ENCODE measurements at regions not wholly inside any gene's neighbourhood (a gene's known extent, or its start where the extent isn't known, plus 50 kb on each side); places are given as distances from the start of the nearest gene placed in this dataset.

GRCh38 chr6:98548301-98548700 is 286.1 kb upstream of the POU3F2 start:
- FAIRE-seq (no peak), DNase-seq (ENCODE audit: insufficient read length, low spot score) (no peak)
- no peak for TF ChIP-seq CTCF (IDR thresholded peaks at IDR 0.05; ENCODE audit: insufficient read depth, missing control alignments)

DNA sequence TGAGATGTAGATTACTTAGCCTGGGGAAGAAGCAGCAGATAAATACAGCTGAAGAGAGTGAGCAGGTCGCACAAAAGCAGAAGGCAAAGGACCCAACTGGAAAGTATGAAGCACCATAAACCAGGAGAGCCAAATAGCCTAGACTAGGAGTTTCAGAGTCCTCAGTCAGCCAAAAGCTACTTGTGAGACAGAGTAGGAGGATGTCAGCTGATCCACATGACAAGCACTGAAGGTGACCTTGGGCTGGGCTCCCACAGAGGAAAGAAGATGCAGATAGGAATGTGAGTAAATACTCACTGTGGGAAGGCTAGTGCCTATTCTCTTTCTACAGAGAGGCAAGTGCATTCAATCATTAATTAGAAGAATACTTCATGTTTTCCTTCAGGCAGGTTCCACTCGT is 274.0 kb upstream of the POU3F2 start:
- TF ChIP-seq CTCF (IDR thresholded peaks at IDR 0.05; ENCODE audit: insufficient read depth, missing control alignments) = no peak
- FAIRE-seq (no peak), DNase-seq (ENCODE audit: insufficient read length, low spot score) (no peak)

DNA sequence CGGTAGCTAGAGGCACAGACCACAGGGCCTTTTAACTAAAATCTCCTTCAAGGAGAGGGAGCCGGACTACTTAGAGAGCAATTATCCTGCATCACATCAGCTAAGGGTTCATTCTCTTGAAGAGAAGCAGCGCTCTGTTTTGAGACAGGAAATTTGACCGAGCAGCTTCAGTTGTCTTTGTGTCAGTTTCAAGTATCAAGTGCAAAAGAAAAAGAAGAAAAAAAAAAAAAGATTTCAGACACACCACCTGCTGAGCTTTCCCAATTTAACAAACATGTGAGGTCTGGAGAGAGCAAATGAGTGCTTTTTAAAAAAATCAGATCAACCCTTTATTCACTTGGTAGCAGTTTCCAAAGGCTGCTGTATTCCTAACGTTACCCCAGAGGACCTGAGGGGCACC is 273.5 kb upstream of the POU3F2 start:
- DNase-seq (ENCODE audit: insufficient read length, low spot score) (no peak), FAIRE-seq (no peak)
- no peak for TF ChIP-seq CTCF (IDR thresholded peaks at IDR 0.05; ENCODE audit: insufficient read depth, missing control alignments)

DNA sequence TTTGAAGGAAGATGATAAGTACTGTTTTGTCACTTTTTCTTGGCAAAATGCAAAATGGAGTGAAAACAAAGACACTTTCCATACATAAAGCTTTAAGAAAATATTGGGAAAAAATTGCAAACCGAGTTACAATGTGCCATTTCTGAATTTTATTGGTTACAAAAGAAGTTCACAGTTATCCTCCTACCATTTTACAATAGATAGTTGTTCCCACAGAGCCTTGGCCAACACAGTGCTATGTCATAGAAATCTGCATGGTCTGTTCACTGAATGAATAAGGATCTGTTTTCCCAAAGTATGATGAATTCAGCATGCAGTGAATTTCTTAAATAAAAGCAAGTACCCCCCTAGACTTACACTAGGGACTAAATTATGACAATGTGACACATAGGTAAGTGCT is 268.2 kb upstream of the POU3F2 start:
- FAIRE-seq = no peak
- TF ChIP-seq CTCF (IDR thresholded peaks at IDR 0.05; ENCODE audit: insufficient read depth, missing control alignments) = no peak
- no peak for DNase-seq (ENCODE audit: insufficient read length, low spot score)

GRCh38 chr6:98572579-98572978 is 261.8 kb upstream of the POU3F2 start:
- no peak for TF ChIP-seq CTCF (IDR thresholded peaks at IDR 0.05; ENCODE audit: insufficient read depth, missing control alignments)
- no peak for FAIRE-seq
- DNase-seq (ENCODE audit: insufficient read length, low spot score) = no peak

- FAIRE-seq (no peak), DNase-seq (ENCODE audit: insufficient read length, low spot score) (no peak)
Measured at GRCh38 chr6:98574984-98575383, 259.4 kb upstream of the POU3F2 start.

GRCh38 chr6:98576791-98577190 is 257.6 kb upstream of the POU3F2 start:
- FAIRE-seq = no peak
- no peak for TF ChIP-seq CTCF (IDR thresholded peaks at IDR 0.05; ENCODE audit: insufficient read depth, missing control alignments)
- no peak for DNase-seq (ENCODE audit: insufficient read length, low spot score)

More at GRCh38 chr6:98574984-98575383, 259.4 kb upstream of the POU3F2 start:
- TF ChIP-seq CTCF (IDR thresholded peaks at IDR 0.05; ENCODE audit: insufficient read depth, missing control alignments) = no peak
